ENCODE measurements at regions not wholly inside any gene's neighbourhood (a gene's known extent, or its start where the extent isn't known, plus 50 kb on each side); places are given as distances from the start of the nearest gene placed in this dataset.

DNA sequence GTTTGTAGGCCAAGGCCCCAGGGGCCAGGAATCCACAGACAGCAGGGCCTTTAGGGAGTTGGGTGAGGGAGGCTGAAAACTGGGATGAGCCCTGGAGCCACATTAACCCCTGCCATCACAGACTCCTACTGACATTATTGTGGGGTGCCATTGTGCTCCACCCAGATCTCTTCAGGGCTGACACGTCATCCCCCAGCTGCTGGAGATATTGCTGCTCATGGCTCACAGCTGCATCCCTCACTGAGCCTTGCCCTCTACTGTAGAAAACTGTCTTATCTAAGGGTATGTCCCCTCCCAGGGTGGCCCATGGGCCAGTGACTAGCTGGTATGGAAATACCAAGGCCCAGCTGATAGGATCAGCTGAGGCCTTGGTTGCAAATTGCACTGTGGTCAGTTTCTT lies 87.3 kb upstream of the PRR23C start:
- Histone ChIP-seq H3K9me3 (ENCODE audit: control insufficient read depth, insufficient read depth, low read length) (no peaks in the 10 kb centered on the region), H4K5ac (ENCODE audit: low read depth, low read length) (no peak overlapping the region), H3K4me1 (ENCODE audit: control insufficient read depth, insufficient read depth, low read length) (no peaks in the 10 kb centered on the region), H4K20me1 (ENCODE audit: insufficient read depth, low read length) (no peaks in the 10 kb centered on the region), H3K18ac (ENCODE audit: low read depth, low read length) (no peak overlapping the region), H4K8ac (ENCODE audit: low read depth in 2 of 2, low read length in 2 of 2) (no peak overlapping the region), H3K4me3 (ENCODE audit: insufficient read depth, low read depth, low read length) (no peak overlapping the region), H2BK5ac (ENCODE audit: low read depth, low read length, poor library complexity, severe bottlenecking) (no peak overlapping the region), H3K4ac (ENCODE audit: low read depth, low read length) (no peak overlapping the region), H2AK9ac (replicated peaks; ENCODE audit: low read depth, low read length, poor library complexity) (no peak overlapping the region), H3K23ac (ENCODE audit: low read depth, low read length) (no peak overlapping the region), H3K27ac (ENCODE audit: insufficient read depth, low read length) (no peak overlapping the region), H2AFZ (replicated peaks; ENCODE audit: low read length, poor library complexity) (no peak overlapping the region), H2AK5ac (ENCODE audit: low read depth, low read length) (no peak overlapping the region), H3K56ac (ENCODE audit: extremely low read depth, insufficient read depth, low read length) (no peak overlapping the region), H3K4me2 (ENCODE audit: low read depth, low read length) (no peak overlapping the region), H4K91ac (ENCODE audit: insufficient read depth, low read depth, low read length) (no peak overlapping the region), H3K79me1 (ENCODE audit: low read depth in 1 of 2, low read length in 2 of 2) (no peaks in the 10 kb centered on the region), H3K9ac (ENCODE audit: low read depth, low read length) (no peak overlapping the region), H2BK120ac (ENCODE audit: low read depth, low read length) (no peak overlapping the region), H3K36me3 (ENCODE audit: control insufficient read depth, insufficient read depth, low read length) (no peaks in the 10 kb centered on the region), H3K9me1 (ENCODE audit: insufficient read depth, low read length) (no peaks in the 10 kb centered on the region), H3K14ac (replicated peaks; ENCODE audit: low read depth, low read length) (no peak overlapping the region), H2BK20ac (ENCODE audit: low read depth, low read length) (no peak overlapping the region), H3K27me3 (ENCODE audit: control insufficient read depth, insufficient read depth, low read length) (peaks cover 20% of the 10 kb centered on the region), H2BK15ac (ENCODE audit: low read depth, low read length) (no peak overlapping the region)
- ATAC-seq (ENCODE audit: low read depth) (no peak), DNase-seq (no peak)
- BruUV-seq (replicated peaks): no TSS peak
- CTCF ChIA-PET: interaction anchor here (1.2 to 1.3 kb wide), 2 partner anchors 22 to 196 kb away, joined by 4 read pairs; no protein-coding TSS in a partner anchor
- dilution Hi-C loops (cut with HindIII; ENCODE audit: low sequenced_read_pairs, unreplicated experiment): no loop called here
- in situ Hi-C loops (cut with MboI; ENCODE audit: low sequenced_read_pairs): no loop called here
- intact Hi-C loops (cut with micrococcal nuclease): no loop called here
- POLR2A ChIA-PET (ENCODE audit: unreplicated experiment): no interaction called here
- no peak for TF ChIP-seq CEBPB (IDR thresholded peaks at IDR 0.05; ENCODE audit: low read depth, low read length)
- no peak for TF ChIP-seq RCOR1 (IDR thresholded peaks at IDR 0.05; ENCODE audit: insufficient replicate concordance, low read length)
- TF ChIP-seq MXI1 (IDR thresholded peaks at IDR 0.05; ENCODE audit: borderline replicate concordance, low read depth, low read length): no peak
- TF ChIP-seq, protein P1, sequence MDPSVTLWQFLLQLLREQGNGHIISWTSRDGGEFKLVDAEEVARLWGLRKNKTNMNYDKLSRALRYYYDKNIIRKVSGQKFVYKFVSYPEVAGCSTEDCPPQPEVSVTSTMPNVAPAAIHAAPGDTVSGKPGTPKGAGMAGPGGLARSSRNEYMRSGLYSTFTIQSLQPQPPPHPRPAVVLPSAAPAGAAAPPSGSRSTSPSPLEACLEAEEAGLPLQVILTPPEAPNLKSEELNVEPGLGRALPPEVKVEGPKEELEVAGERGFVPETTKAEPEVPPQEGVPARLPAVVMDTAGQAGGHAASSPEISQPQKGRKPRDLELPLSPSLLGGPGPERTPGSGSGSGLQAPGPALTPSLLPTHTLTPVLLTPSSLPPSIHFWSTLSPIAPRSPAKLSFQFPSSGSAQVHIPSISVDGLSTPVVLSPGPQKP (IDR thresholded peaks at IDR 0.05; ENCODE audit: borderline replicate concordance, low read depth, low read length): no peak
- no peak for TF ChIP-seq FOS (IDR thresholded peaks at IDR 0.05; ENCODE audit: low read depth, low read length)
- no peak for TF ChIP-seq BHLHE40 (IDR thresholded peaks at IDR 0.05; ENCODE audit: low read depth, low read length)
- no peak for TF ChIP-seq RFX5 (IDR thresholded peaks at IDR 0.05; ENCODE audit: low read depth, low read length)
- TF ChIP-seq, protein P2, sequence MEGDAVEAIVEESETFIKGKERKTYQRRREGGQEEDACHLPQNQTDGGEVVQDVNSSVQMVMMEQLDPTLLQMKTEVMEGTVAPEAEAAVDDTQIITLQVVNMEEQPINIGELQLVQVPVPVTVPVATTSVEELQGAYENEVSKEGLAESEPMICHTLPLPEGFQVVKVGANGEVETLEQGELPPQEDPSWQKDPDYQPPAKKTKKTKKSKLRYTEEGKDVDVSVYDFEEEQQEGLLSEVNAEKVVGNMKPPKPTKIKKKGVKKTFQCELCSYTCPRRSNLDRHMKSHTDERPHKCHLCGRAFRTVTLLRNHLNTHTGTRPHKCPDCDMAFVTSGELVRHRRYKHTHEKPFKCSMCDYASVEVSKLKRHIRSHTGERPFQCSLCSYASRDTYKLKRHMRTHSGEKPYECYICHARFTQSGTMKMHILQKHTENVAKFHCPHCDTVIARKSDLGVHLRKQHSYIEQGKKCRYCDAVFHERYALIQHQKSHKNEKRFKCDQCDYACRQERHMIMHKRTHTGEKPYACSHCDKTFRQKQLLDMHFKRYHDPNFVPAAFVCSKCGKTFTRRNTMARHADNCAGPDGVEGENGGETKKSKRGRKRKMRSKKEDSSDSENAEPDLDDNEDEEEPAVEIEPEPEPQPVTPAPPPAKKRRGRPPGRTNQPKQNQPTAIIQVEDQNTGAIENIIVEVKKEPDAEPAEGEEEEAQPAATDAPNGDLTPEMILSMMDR (conservative IDR thresholded peaks at IDR 0.05; ENCODE audit: low read depth, low read length): no peak
- TF ChIP-seq MAZ (IDR thresholded peaks at IDR 0.05; ENCODE audit: borderline replicate concordance, low read depth, low read length): no peak
- TF ChIP-seq SMC3 (IDR thresholded peaks at IDR 0.05; ENCODE audit: low read depth, low read length): no peak
- TF ChIP-seq, protein P3, sequence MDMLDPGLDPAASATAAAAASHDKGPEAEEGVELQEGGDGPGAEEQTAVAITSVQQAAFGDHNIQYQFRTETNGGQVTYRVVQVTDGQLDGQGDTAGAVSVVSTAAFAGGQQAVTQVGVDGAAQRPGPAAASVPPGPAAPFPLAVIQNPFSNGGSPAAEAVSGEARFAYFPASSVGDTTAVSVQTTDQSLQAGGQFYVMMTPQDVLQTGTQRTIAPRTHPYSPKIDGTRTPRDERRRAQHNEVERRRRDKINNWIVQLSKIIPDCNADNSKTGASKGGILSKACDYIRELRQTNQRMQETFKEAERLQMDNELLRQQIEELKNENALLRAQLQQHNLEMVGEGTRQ (IDR thresholded peaks at IDR 0.05; ENCODE audit: low read depth, low read length): no peak
- TF ChIP-seq CHD1 (IDR thresholded peaks at IDR 0.05; ENCODE audit: low read depth, low read length): no peak
- no peak for TF ChIP-seq POLR2A (IDR thresholded peaks at IDR 0.05; ENCODE audit: low read depth, low read length)
- no CpG with 5 or more reads among the region's 1 CpG for WGBS, 2 experiments (ENCODE audit: extremely low coverage in 2 of 2, insufficient read length in 1 of 2)

Measured in IMR-90 (cell line).